ENCODE measurements at regions not wholly inside any gene's neighbourhood (a gene's known extent, or its start where the extent isn't known, plus 50 kb on each side); places are given as distances from the start of the nearest gene placed in this dataset.

- DNase-seq (ENCODE audit: low read depth in 3 of 3, low spot score in 2 of 3): no peak
These were observed 60.3 kb downstream of the SEC61B start for GRCh38 chr9:99282406-99282805.

- no peak for DNase-seq (ENCODE audit: low read depth in 3 of 3, low spot score in 2 of 3)
These were observed 63.9 kb downstream of the SEC61B start for GRCh38 chr9:99285965-99286364.

DNA sequence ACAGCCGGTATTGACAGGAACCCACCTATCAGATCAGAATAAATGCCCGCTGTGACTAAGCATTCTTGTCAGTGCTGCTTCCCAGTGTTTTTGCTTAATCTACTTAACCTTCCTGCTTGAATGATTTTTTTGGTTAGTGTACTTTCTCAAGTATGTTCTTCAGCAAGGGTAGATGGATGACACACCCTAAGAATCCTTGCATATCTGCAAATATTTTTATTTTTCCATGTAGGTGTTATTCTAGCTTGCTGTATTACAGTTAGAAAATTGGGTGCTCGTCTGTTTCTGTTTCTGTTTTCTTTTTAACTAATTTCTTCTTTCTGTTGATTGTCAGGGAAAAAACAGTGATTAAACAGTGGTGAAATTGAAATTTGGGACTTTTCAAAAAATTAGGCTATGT, 64.5 kb downstream of the SEC61B start:
- DNase-seq (ENCODE audit: low read depth in 3 of 3, low spot score in 2 of 3): no peak

DNA sequence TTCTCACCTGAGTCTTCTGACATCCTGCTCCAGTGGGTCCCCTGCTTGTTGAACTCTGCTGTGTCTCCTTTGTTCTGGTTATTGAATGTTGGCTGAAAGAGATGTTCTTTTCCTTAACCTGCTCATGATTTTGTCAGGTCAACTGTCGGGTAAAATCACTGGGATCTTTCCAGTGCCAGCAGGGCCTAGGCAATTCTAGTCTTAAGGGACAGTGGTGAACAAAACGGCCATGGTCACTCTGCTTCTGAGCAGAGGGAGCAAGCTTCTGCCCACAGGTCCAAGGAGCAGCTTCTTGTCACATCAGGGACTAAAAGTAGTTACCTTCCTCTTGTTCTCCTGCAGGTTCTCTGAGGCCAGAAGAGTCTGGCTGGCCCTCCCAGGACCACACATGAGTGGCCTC, 65.6 kb downstream of the SEC61B start:
- no peak for DNase-seq (ENCODE audit: low read depth in 3 of 3, low spot score in 2 of 3)

DNA sequence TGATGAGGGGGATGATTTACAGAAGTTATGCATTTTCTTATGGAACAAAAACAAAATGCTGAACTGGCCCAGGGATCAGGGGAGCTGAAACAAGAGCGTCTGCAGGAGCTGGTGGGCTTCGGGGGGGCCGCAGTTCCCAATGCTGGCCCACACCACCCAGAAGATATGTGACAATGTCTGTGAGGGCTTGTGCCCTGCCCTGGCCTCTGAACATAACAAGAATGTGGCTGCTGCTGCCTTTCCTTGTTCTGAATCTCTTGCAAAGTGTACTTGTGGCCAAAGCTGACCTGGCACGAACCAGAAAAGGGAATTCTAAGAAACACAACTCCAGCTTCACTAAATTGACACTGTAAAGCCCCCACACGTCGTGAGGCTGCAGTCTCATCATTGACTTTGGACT, 66.7 kb downstream of the SEC61B start:
- DNase-seq (ENCODE audit: low read depth in 3 of 3, low spot score in 2 of 3): no peak

GRCh38 chr9:99294850-99295461, 72.9 kb downstream of the SEC61B start:
- no peak for DNase-seq (ENCODE audit: low read depth in 3 of 3, low spot score in 2 of 3)

- DNase-seq (ENCODE audit: low read depth in 3 of 3, low spot score in 2 of 3): peak in 2 of 3 donors; percentile 30 to 34
These were observed 74.3 kb downstream of the SEC61B start for GRCh38 chr9:99296291-99296951.

- no peak for DNase-seq (ENCODE audit: low read depth in 3 of 3, low spot score in 2 of 3)
These were observed 76.5 kb downstream of the SEC61B start for GRCh38 chr9:99298614-99299013.

DNA sequence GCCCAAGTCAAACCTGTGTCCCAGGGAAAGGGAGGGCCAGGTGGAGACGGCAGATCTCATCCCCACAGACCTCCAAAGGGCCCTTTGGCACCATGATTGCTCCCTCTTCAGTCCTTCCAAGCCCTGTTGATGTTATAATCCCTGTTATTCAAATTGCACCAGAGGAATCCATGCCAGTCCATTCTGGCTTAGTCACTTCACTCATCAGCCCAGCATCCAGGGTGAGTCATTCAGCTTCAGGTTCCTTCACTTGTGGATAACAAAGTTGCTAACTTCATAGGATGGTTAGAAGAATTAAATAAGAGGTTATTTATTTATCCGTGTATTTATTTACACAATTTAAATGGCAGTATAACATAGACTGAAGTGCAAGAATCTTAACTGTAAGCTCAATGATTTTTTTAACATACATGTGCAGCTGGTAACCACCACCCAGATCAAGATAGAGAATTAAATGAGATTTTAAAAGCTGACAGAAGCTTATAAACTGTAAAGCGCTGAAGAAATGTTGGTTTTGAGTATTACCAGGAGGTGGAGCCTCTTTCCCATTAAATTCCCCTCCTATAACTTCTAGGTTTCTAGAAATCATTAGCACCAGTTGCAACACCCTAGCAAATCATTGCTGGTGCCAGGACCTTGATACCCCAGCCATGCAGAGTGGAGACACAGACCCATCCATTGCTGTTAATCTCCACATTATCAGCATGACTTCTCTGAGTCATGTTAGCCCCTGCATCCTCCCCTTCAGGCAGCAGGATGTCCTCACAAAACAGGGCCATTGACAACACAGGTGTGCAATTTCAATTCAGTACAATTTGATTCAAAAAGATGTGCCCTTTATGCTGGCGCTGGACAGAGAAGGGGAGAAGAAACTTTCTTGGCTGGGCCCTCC, 77.4 kb downstream of the SEC61B start:
- DNase-seq (ENCODE audit: low read depth in 3 of 3, low spot score in 2 of 3): no peak

DNA sequence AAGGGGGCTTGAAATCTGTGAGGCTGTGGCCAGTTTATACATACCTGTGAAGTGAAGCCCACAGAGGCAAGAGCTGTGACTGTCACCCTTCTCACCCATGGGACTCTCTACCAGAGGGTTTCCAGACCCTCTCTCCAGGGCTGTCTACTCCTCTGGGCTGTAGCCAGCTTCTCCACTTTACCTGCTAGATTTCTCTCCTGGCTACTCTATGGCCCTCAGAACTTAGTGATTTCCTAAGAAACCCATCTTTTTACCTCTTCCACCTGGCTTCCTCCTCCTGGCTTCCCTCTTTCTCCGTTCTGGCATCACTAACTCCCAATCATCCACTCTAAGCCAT, 78.0 kb downstream of the SEC61B start:
- no peak for DNase-seq (ENCODE audit: low read depth in 3 of 3, low spot score in 2 of 3)

DNA sequence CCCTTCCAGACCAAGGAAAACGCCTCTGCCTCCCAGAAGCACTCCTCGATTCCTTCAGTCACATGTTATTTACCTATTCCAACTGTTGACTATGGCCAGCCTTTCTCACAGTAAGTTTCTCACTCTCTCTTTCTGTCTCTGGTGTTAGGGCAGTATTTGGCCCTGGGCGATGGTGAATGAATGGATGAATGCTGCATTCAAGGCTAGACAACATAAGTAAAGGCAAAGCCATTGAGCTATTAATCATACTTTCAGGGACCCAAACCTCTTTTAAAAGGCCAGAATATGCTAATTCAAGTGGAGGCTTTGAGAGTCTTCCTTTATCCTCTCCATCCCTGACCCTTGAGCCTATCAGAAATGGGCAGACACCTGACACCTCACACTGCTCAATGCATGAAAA, 78.5 kb downstream of the SEC61B start:
- no peak for DNase-seq (ENCODE audit: low read depth in 3 of 3, low spot score in 2 of 3)

GRCh38 chr9:99303177-99303576, 81.1 kb downstream of the SEC61B start:
- no peak for DNase-seq (ENCODE audit: low read depth in 3 of 3, low spot score in 2 of 3)

DNA sequence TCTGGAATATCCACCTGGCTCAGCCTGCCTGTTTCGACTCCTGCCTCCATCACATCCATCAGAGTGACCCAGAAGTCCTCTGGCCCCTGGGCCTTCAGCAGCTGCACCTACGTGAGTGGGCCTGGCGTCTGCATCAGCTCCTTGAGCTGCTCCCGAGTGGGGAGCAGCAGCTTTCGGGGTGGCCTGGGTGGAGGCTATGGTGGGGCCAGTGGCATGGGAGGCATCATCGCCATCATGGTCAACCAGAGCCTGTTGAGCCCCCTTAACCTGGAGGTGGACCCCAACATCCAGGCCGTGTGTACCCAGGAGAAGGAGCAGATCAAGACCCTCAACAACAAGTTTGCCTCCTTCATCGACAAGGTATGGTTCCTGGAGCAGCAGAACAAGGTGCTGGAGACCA, 83.0 kb downstream of the SEC61B start:
- DNase-seq (ENCODE audit: low read depth in 3 of 3, low spot score in 2 of 3): no peak

GRCh38 chr9:99305820-99306811, 84.0 kb downstream of the SEC61B start:
- DNase-seq (ENCODE audit: low read depth in 3 of 3, low spot score in 2 of 3): no peak

- peak in 1 of 3 donors; percentile 10 for DNase-seq (ENCODE audit: low read depth in 3 of 3, low spot score in 2 of 3)
These were observed 85.8 kb downstream of the SEC61B start for GRCh38 chr9:99307851-99308250.

GRCh38 chr9:99309141-99309939, 87.3 kb downstream of the SEC61B start:
- DNase-seq (ENCODE audit: low read depth in 3 of 3, low spot score in 2 of 3): no peak

DNA sequence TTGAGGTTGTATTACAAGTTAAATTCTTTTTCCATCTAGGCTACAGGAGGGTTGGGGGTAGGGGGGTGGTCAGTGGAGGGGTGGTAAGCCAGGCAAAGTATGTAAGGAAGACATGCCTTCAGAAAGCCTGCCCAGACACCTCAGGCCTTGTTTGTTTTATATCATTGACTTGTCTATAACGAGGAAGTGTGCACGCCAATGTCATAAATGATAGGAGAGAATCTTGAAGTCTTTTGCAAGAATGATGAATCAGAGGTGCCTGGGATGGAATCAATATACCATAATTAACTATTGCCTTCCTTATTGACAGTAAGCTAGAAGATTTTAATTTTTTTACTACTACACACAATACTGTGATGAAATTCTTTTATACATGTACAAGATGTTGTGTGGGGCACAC, 90.7 kb downstream of the SEC61B start:
- DNase-seq (ENCODE audit: low read depth in 3 of 3, low spot score in 2 of 3): no peak

GRCh38 chr9:99319048-99319447, 97.0 kb downstream of the SEC61B start:
- DNase-seq (ENCODE audit: low read depth in 3 of 3, low spot score in 2 of 3): no peak

GRCh38 chr9:99322299-99322698, 100.2 kb downstream of the SEC61B start:
- DNase-seq (ENCODE audit: low read depth in 3 of 3, low spot score in 2 of 3): no peak

Measured in right renal cortex interstitium (tissue), 3 donors.